ENCODE measurements at regions not wholly inside any gene's neighbourhood (a gene's known extent, or its start where the extent isn't known, plus 50 kb on each side); places are given as distances from the start of the nearest gene placed in this dataset.
"Not testable (repeated sequence)": the region's sequence is repeated elsewhere in the genome, so short reads cannot be mapped to it uniquely, and the experiment has no call there.

DNA sequence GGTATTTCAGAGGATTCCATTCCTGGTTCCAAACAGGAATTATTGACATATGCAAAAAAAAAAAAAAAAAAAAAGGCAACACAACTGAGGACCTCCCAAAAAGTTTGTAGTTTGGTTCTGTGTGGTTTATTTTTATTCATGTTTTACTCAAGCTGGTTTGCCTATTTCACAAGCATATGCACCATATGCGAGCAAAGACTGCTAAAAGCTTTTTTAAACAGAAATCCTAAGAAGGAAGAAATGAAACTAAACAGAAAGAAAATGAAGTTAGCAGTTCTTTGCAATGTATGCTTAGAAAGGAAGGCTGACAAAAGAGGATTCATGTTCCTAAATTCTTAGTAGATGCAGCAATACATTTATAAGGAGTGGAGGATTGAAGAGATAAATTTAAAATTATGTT, 487.6 kb upstream of the FLRT2 start:
- DNase-seq (ENCODE audit: low read depth in 3 of 3): no peak

GRCh38 chr14:85050180-85050579, 479.8 kb upstream of the FLRT2 start:
- DNase-seq (ENCODE audit: low read depth in 3 of 3): no peak

DNA sequence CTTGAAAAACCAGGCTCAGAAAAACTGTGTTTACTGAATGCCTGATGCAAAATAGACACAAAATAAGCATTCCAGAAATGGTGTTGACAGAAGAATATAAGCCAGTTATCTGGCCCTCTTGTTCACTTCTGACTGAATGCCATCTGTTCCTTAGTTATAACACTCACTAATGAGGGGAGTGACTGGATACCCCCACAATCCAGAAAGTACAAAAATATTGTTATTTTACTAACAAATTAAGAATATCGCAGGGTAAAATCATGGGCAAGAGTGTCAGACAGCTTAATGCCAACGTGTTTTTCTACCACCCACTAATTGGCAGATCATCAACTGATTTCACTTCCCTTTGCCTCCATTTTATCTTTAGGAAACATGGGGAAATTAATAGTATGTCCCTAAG, 477.3 kb upstream of the FLRT2 start:
- no peak for DNase-seq (ENCODE audit: low read depth in 3 of 3)

- DNase-seq (ENCODE audit: low read depth in 3 of 3): no peak
Measured at GRCh38 chr14:85054178-85054577, 475.8 kb upstream of the FLRT2 start.

DNA sequence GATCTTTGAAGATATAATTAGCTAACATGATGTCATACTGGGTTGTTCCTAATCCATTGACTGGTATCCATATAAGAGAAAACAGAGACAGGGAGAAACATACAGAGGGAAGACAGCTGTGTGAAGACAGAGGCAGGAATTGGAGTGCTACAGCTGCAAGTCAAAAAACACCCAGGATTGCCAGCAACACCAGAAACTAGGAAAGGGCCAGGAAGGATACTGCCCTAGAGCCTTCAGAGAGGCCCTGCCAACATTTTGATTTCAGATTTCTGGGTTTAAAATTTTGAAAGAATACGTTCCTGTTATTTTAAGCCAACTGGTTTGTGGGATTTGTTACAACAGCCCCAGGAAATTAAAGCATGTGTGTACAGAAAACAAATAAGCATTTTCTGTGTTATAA, 473.7 kb upstream of the FLRT2 start:
- DNase-seq (ENCODE audit: low read depth in 3 of 3): no peak

DNA sequence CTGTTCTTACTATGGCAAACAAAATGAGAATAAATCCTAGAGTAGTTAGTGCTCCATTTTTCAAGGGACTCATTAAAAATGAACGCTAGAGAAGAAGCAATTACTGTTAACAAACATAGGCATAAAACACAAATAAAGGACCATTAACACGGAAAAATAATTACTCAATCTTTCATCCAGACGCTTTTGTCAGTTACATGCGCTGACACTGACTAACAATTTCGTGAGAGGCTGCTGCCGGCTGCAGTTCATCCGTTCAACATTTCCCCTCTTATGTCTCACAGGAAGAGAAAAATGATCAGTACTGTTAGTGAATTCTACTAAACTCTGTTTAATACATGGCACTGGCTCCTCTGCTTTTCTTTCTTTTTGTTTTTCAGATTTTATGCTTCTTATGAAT, 472.7 kb upstream of the FLRT2 start:
- DNase-seq (ENCODE audit: low read depth in 3 of 3): no peak

GRCh38 chr14:85058150-85058549, 471.8 kb upstream of the FLRT2 start:
- DNase-seq (ENCODE audit: low read depth in 3 of 3): no peak

- no peak for DNase-seq (ENCODE audit: low read depth in 3 of 3)
Measured at GRCh38 chr14:85060121-85060520, 469.8 kb upstream of the FLRT2 start.

GRCh38 chr14:85061256-85061655, 468.7 kb upstream of the FLRT2 start:
- no peak for DNase-seq (ENCODE audit: low read depth in 3 of 3)

- DNase-seq (ENCODE audit: low read depth in 3 of 3): no peak
Measured at GRCh38 chr14:85063747-85064146, 466.2 kb upstream of the FLRT2 start.

DNA sequence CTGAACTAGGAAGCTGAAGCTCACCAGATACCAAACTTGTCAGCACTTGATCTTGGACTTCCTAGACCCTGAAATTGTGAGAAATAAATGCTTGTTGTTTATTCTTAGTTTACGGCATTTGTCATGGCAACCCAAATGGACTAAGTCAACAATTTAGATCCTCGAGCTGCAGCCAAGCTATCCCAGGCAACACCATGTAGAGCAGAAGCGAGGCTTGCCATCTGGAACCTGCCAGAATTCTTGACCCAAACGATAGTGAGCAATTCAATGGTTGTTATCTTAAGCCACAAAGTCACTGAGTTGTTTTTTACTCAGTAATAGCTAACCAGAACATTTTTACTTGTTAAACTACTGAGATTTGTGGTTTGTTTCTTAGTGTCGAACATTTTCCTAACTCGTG, 458.5 kb upstream of the FLRT2 start:
- DNase-seq (ENCODE audit: low read depth in 3 of 3): no peak

- DNase-seq (ENCODE audit: low read depth in 3 of 3): no peak
Measured at GRCh38 chr14:85074955-85075354, 455.0 kb upstream of the FLRT2 start.

- no peak for DNase-seq (ENCODE audit: low read depth in 3 of 3)
Measured at GRCh38 chr14:85075694-85076476, 454.1 kb upstream of the FLRT2 start.

- not testable (repeated sequence) for DNase-seq (ENCODE audit: low read depth in 3 of 3)
Measured at GRCh38 chr14:85077716-85078115, 452.2 kb upstream of the FLRT2 start.

DNA sequence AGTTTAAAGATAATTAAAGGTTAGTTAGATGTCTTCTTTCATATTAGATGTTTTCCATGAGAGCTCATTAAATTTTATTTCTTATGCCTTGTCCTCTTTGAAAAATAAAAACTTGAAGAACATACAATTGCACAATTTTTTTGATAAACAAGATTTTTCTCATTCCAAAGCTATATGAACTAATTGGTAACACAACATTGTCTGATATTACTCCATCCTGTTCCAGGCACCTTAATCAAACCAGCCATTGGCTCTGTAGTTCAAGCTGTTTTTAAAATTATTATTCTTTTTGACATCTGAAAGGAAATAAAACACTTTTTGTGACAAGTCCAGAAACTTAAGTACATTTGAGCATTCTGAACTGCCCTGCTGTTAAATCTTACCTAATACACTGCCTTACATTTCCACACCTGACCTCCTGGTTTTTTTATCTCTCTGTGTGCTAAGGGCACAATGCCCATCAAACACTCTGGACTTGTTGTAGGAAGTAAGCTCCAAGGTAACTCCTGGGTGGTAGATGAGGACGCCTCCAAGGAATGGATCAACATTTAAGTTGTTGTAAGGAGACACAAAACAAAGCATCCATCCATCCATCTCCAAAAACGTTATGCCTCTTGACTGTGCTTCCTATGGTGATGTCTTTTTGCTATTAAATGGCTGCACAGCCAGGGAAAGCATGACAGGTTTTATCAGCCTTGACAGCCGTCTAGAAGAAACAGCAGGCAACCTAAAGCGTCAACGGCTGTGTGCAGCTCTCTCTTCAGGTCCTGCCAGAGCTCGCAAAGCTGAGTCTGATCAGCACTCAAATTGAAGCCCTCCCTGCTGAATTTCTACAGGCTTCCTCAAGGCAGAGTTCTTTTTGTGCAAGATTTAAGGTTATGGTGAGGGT, 449.9 kb upstream of the FLRT2 start:
- no peak for DNase-seq (ENCODE audit: low read depth in 3 of 3)

DNA sequence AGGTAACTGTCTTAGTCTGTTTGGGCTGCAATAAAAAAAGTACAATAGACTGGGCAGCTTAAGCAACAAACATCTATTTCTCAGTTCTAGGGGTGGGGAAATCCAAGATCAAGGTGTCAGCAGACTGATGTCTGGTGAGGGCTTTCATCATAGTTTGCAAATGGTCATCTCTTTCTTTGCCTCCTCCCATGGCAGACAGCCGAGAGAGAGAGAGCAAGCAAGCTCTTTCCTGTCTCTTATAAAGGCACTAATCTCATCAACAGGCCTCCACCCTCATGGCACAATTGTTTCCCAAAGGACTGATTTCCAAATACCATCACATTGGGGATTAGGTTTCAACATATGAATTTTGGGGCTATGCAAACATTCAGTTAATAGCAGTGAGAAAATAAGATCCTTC, 445.6 kb upstream of the FLRT2 start:
- DNase-seq (ENCODE audit: low read depth in 3 of 3): no peak

GRCh38 chr14:85085981-85086380, 444.0 kb upstream of the FLRT2 start:
- no peak for DNase-seq (ENCODE audit: low read depth in 3 of 3)

GRCh38 chr14:85087201-85087600, 442.7 kb upstream of the FLRT2 start:
- no peak for DNase-seq (ENCODE audit: low read depth in 3 of 3)

- no peak for DNase-seq (ENCODE audit: low read depth in 3 of 3)
Measured at GRCh38 chr14:85088192-85088591, 441.8 kb upstream of the FLRT2 start.

- no peak for DNase-seq (ENCODE audit: low read depth in 3 of 3)
Measured at GRCh38 chr14:85090681-85091080, 439.3 kb upstream of the FLRT2 start.

DNA sequence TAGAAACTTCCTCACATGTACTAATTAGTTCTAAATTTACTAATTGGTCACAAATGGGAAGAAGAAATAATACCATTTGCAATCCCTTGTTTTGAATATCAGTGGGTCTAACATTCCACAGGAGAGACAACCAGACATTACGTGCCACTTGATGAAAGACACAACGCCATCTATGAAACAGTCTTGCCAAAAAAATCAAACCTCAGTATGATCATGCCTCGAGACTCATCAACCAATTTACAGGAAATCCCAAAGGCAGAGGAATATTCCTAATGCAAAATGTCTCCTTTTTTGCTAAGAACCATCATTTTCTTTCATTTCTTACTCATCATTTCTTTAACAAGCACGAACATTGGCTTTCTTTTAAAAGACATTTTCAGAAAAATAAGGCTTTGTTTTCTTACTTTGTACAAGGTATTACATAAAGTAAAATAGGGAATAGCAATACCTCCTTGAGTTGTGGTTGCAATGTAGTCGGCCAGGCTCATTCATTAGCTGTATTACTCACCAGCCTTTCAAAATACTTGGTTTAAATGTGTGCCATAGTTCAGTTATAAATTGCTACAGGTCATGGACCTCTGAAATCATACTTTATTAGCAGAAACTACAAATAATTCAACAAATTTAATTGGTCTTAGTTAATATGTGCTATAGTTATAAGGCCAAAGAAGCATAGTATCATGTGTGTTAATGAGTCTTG, 436.2 kb upstream of the FLRT2 start:
- no peak for DNase-seq (ENCODE audit: low read depth in 3 of 3)

GRCh38 chr14:85102591-85102990, 427.4 kb upstream of the FLRT2 start:
- DNase-seq (ENCODE audit: low read depth in 3 of 3): no peak
